H9 (cell line): ENCODE measurements at regions not wholly inside any gene's neighbourhood (a gene's known extent, or its start where the extent isn't known, plus 50 kb on each side); places are given as distances from the start of the nearest gene placed in this dataset.

Experiments
- DNase-seq: peaks from one replicate; pipeline ENCODE4 v3.0.0-alpha.2; 2017
- H2AFZ ChIP-seq: one replicate; pipeline ENCODE4 v1.6.1; 2013; ENCODE audit warnings: mild to moderate bottlenecking, low read length, control low read depth, moderate library complexity
- H2AK5ac ChIP-seq: 2 replicates; pipeline ENCODE4 v1.6.1; 2013; ENCODE audit warnings: low read length, control low read depth, mixed read lengths; ENCODE audit not compliant: insufficient read length
- H2BK120ac ChIP-seq: one replicate; pipeline ENCODE4 v1.6.1; 2013; ENCODE audit warnings: low read depth, mild to moderate bottlenecking, low read length, control low read depth, inconsistent platforms; ENCODE audit not compliant: poor library complexity, severe bottlenecking
- H2BK12ac ChIP-seq: 2 replicates; pipeline ENCODE4 v1.6.1; 2013; ENCODE audit warnings: low read length, control low read depth, mixed read lengths, low read depth; ENCODE audit not compliant: insufficient read length
- H2BK15ac ChIP-seq: 2 replicates; pipeline ENCODE4 v1.6.1; 2013; ENCODE audit warnings: low read depth, low read length, control low read depth
- H2BK20ac ChIP-seq: one replicate; pipeline ENCODE4 v1.6.1; 2013; ENCODE audit warnings: low read depth, mild to moderate bottlenecking, low read length, control low read depth, inconsistent platforms; ENCODE audit not compliant: poor library complexity, severe bottlenecking
- H2BK5ac ChIP-seq: 2 replicates; pipeline ENCODE4 v1.6.1; 2013; ENCODE audit warnings: low read length, control low read depth, mixed read lengths; ENCODE audit not compliant: insufficient read length
- H3K14ac ChIP-seq: 2 replicates; pipeline ENCODE4 v1.6.1; 2013; ENCODE audit warnings: low read length, control low read depth; ENCODE audit not compliant: insufficient read depth
- H3K18ac ChIP-seq: 2 replicates; pipeline ENCODE4 v1.6.1; 2013; ENCODE audit warnings: low read depth, mild to moderate bottlenecking, mixed read lengths, low read length, control low read depth; ENCODE audit not compliant: insufficient read length
- H3K23ac ChIP-seq: 2 replicates; pipeline ENCODE4 v1.6.1; 2013; ENCODE audit warnings: low read length, control low read depth, mixed read lengths, low read depth; ENCODE audit not compliant: insufficient read length
- H3K23me2 ChIP-seq: 2 replicates; pipeline ENCODE4 v1.6.1; 2013; ENCODE audit warnings: low read depth, mild to moderate bottlenecking, mixed read lengths, low read length, control low read depth; ENCODE audit not compliant: insufficient read length, poor library complexity, severe bottlenecking
- H3K27ac ChIP-seq: 2 replicates; pipeline ENCODE4 v1.5.1; 2013; ENCODE audit warnings: low read length, control low read depth, mixed read lengths, low read depth; ENCODE audit not compliant: insufficient read length
- H3K27me3 ChIP-seq: 2 replicates; pipeline ENCODE4 v1.6.1; 2013; ENCODE audit warnings: low read length, control low read depth, inconsistent platforms; ENCODE audit not compliant: insufficient read depth
- H3K4ac ChIP-seq: 2 replicates; pipeline ENCODE4 v1.6.1; 2013; ENCODE audit warnings: low read depth, mild to moderate bottlenecking, control low read depth, inconsistent platforms, low read length, moderate library complexity
- H3K4me1 ChIP-seq: 2 replicates; pipeline ENCODE4 v1.6.1; 2013; ENCODE audit warnings: low read length, control low read depth, inconsistent platforms; ENCODE audit not compliant: insufficient read depth
- H3K4me2 ChIP-seq: 2 replicates; pipeline ENCODE4 v1.6.1; 2013; ENCODE audit warnings: low read length, control low read depth, mixed read lengths; ENCODE audit not compliant: insufficient read length, insufficient read depth
- H3K56ac ChIP-seq: 2 replicates; pipeline ENCODE4 v1.6.1; 2013; ENCODE audit warnings: low read depth, mild to moderate bottlenecking, mixed read lengths, low read length, control low read depth; ENCODE audit not compliant: insufficient read length
- H3K79me1 ChIP-seq: 2 replicates; pipeline ENCODE4 v1.6.1; 2013; ENCODE audit warnings: low read depth, mild to moderate bottlenecking, moderate library complexity, low read length, control low read depth, inconsistent platforms; ENCODE audit not compliant: insufficient read depth, poor library complexity, severe bottlenecking
- H3K79me2 ChIP-seq: 2 replicates; pipeline ENCODE4 v1.6.1; 2013; ENCODE audit warnings: low read length, control low read depth, inconsistent platforms; ENCODE audit not compliant: insufficient read depth
- H3K9ac ChIP-seq: 2 replicates; pipeline ENCODE4 v1.6.1; 2013; ENCODE audit warnings: low read length, control low read depth, mixed read lengths; ENCODE audit not compliant: insufficient read length; ENCODE audit errors: extremely low read depth
- H3K9me3 ChIP-seq: one replicate; pipeline ENCODE4 v1.6.1; 2013; ENCODE audit warnings: low read depth, low read length, inconsistent platforms; ENCODE audit not compliant: control insufficient read depth
- H3T11ph ChIP-seq: one replicate; pipeline ENCODE4 v1.6.1; 2013; ENCODE audit warnings: mild to moderate bottlenecking, low read length, control low read depth, inconsistent platforms
- H4K20me1 ChIP-seq: one replicate; pipeline ENCODE4 v1.6.1; 2013; ENCODE audit not compliant: control insufficient read depth, insufficient read length, insufficient read depth
- H4K5ac ChIP-seq: 2 replicates; pipeline ENCODE4 v1.6.1; 2013; ENCODE audit warnings: low read depth, mild to moderate bottlenecking, mixed read lengths, low read length, control low read depth; ENCODE audit not compliant: insufficient read length
- H4K8ac ChIP-seq: replicated peaks from 2 replicates; pipeline ENCODE4 v1.6.1; 2013; ENCODE audit warnings: low read length, control low read depth, mixed read lengths, low read depth; ENCODE audit not compliant: insufficient read length
- H4K91ac ChIP-seq: 2 replicates; pipeline ENCODE4 v1.6.1; 2013; ENCODE audit warnings: low read depth, mild to moderate bottlenecking, moderate library complexity, mixed read lengths, low read length, control low read depth; ENCODE audit not compliant: insufficient read length
- H3K27ac Mint-ChIP-seq, 3 experiments: 2 replicates in 2 of 3; 3 replicates in 1 of 3; pipeline ENCODE4 v1.8.0; 2020 to 2021; ENCODE audit warnings: mixed read lengths in 3 of 3, mild to moderate bottlenecking in 1 of 3, moderate library complexity in 1 of 3
- H3K27me3 Mint-ChIP-seq: 2 replicates; pipeline ENCODE4 v1.8.0; 2021; ENCODE audit warnings: low read depth, mild to moderate bottlenecking, moderate library complexity, mixed read lengths
- H3K36me3 Mint-ChIP-seq, 3 experiments: 2 replicates in 2 of 3; 3 replicates in 1 of 3; pipeline ENCODE4 v1.8.0; 2020 to 2021; ENCODE audit warnings: low read depth in 3 of 3, mixed read lengths in 3 of 3; ENCODE audit not compliant: insufficient read depth in 1 of 3
- H3K4me1 Mint-ChIP-seq, 2 experiments: 2 replicates each; pipeline ENCODE4 v1.8.0; 2020; ENCODE audit warnings: mixed read lengths in 2 of 2
- H3K4me3 Mint-ChIP-seq, 2 experiments: 2 replicates in 1 of 2; 3 replicates in 1 of 2; pipeline ENCODE4 v1.8.0; 2020 to 2021; ENCODE audit warnings: mild to moderate bottlenecking in 2 of 2, mixed read lengths in 2 of 2, moderate library complexity in 1 of 2
- H3K9me3 Mint-ChIP-seq, 2 experiments: 2 replicates in 1 of 2; 3 replicates in 1 of 2; pipeline ENCODE4 v1.8.0; 2020; ENCODE audit warnings: mild to moderate bottlenecking in 2 of 2, mixed read lengths in 2 of 2, moderate library complexity in 1 of 2
- TF ChIP-seq, protein P1 (sequence below): fragments of 200-600 bp; sonication (generic); conservative IDR thresholded peaks from 3 replicates; pipeline ENCODE4 v1.8.0; 2021; ENCODE audit warnings: antibody characterized with exemption, mild to moderate bottlenecking

DNA sequence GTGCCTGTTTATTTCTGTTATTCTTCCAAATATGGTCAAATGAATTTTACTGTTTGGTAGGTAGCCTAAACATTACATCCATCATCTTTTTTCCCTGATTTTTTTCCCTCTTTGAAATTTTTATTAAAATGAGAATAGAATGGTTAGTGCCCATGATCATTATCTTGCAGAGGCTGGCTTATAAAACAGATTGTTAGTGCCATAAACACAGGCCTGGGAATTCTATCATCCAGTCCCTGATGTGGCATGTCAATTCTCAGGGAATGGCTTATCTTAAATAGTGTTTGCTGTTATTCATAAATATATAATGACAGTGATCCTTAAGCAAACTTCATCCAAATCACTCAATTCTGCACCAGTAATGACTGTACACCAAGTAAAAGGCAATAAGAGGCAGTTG is 207.3 kb downstream of the TUSC7 start:
- H2BK20ac ChIP-seq = no peak overlapping the region
- H3K56ac ChIP-seq = no peak overlapping the region
- no peak overlapping the region for H2AK5ac ChIP-seq
- H3K79me1 ChIP-seq = no peaks in the 10 kb centered on the region
- no peaks in the 10 kb centered on the region for H3K9me3 ChIP-seq
- H3K23ac ChIP-seq = no peak overlapping the region
- no peak overlapping the region for H4K5ac ChIP-seq
- H4K91ac ChIP-seq = no peak overlapping the region
- H3K79me2 ChIP-seq = no peaks in the 10 kb centered on the region
- H3K14ac ChIP-seq = no peak overlapping the region
- H3K4me2 ChIP-seq = no peak overlapping the region
- H3K4me1 ChIP-seq = no peaks in the 10 kb centered on the region
- no peak overlapping the region for H3K27ac ChIP-seq
- Mint-ChIP-seq H3K36me3 (no peaks in the 10 kb centered on the region), H3K4me3 (no peak overlapping the region), H3K4me1 (no peaks in the 10 kb centered on the region), H3K27ac (no peak overlapping the region), H3K27me3 (no peaks in the 10 kb centered on the region), H3K9me3 (no peaks in the 10 kb centered on the region)
- no peak overlapping the region for H3K4ac ChIP-seq
- no peak overlapping the region for H2BK120ac ChIP-seq
- no peak overlapping the region for H3K9ac ChIP-seq
- H2AFZ ChIP-seq = no peak overlapping the region
- no peak overlapping the region for H3T11ph ChIP-seq
- no peaks in the 10 kb centered on the region for H4K20me1 ChIP-seq
- no peak overlapping the region for H2BK15ac ChIP-seq
- no peaks in the 10 kb centered on the region for H3K27me3 ChIP-seq
- H3K23me2 ChIP-seq = no peaks in the 10 kb centered on the region
- H4K8ac ChIP-seq = no peak overlapping the region
- no peak for DNase-seq
- H2BK5ac ChIP-seq = no peak overlapping the region
- TF ChIP-seq, protein P1, sequence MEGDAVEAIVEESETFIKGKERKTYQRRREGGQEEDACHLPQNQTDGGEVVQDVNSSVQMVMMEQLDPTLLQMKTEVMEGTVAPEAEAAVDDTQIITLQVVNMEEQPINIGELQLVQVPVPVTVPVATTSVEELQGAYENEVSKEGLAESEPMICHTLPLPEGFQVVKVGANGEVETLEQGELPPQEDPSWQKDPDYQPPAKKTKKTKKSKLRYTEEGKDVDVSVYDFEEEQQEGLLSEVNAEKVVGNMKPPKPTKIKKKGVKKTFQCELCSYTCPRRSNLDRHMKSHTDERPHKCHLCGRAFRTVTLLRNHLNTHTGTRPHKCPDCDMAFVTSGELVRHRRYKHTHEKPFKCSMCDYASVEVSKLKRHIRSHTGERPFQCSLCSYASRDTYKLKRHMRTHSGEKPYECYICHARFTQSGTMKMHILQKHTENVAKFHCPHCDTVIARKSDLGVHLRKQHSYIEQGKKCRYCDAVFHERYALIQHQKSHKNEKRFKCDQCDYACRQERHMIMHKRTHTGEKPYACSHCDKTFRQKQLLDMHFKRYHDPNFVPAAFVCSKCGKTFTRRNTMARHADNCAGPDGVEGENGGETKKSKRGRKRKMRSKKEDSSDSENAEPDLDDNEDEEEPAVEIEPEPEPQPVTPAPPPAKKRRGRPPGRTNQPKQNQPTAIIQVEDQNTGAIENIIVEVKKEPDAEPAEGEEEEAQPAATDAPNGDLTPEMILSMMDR = no peak
- no peak overlapping the region for H2BK12ac ChIP-seq
- no peak overlapping the region for H3K18ac ChIP-seq
